ENCODE measurements at regions not wholly inside any gene's neighbourhood (a gene's known extent, or its start where the extent isn't known, plus 50 kb on each side); places are given as distances from the start of the nearest gene placed in this dataset.

GRCh38 chr7:57201895-57202210, 69.6 kb upstream of the ZNF479 start:
- no peak overlapping the region for H3K4ac ChIP-seq (replicated peaks; ENCODE audit: insufficient read length, low read depth, low read length)
- no peak overlapping the region for H4K5ac ChIP-seq (ENCODE audit: insufficient read length, low read depth, low read length)
- H3K14ac ChIP-seq (ENCODE audit: insufficient read length), result no peak overlapping the region
- WGBS, 2 experiments (ENCODE audit: extremely low coverage in 1 of 2, insufficient coverage in 1 of 2, insufficient read length in 1 of 2, insufficient replicate concordance in 2 of 2, low coverage in 1 of 2, low lambda C conversion rate in 2 of 2, missing lambda C conversion rate in 1 of 2), result 91% methylated on average over 7 of the region's 7 CpGs; no CpG with 5 or more reads in 1 of the 2 experiments
- no peaks in the 10 kb centered on the region for H3K36me3 ChIP-seq (ENCODE audit: control insufficient read depth in 2 of 4, insufficient read depth in 4 of 4, low read length in 3 of 4)
- no peak overlapping the region for H3K4me2 ChIP-seq (ENCODE audit: insufficient read depth in 1 of 2, low read depth in 2 of 2, low read length in 2 of 2)
- H2BK15ac ChIP-seq (ENCODE audit: low read length), result no peak overlapping the region
- H3K23ac ChIP-seq (ENCODE audit: insufficient read length), result no peak overlapping the region
- no peaks in the 10 kb centered on the region for H4K20me1 ChIP-seq (replicated peaks in 1 of 2; ENCODE audit: control insufficient read depth in 1 of 2, insufficient read depth in 2 of 2, low read length in 2 of 2)
- H3K79me1 ChIP-seq (ENCODE audit: low read depth, low read length), result no peaks in the 10 kb centered on the region
- CTCF ChIA-PET (ENCODE audit: partially characterized antibody), result no interaction called here
- no peak overlapping the region for H3K27ac ChIP-seq (ENCODE audit: low read depth, low read length)
- no peak overlapping the region for H3K56ac ChIP-seq (replicated peaks; ENCODE audit: insufficient read length, low read depth, low read length)
- no peak for DNase-seq (ENCODE audit: low read depth in 1 of 2, low spot score in 2 of 2)
- H4K91ac ChIP-seq (replicated peaks; ENCODE audit: insufficient read length, low read length), result no peak overlapping the region
- no peak overlapping the region for H2AK5ac ChIP-seq (ENCODE audit: low read depth, low read length)
- H3K27me3 ChIP-seq (replicated peaks in 1 of 4; ENCODE audit: control insufficient read depth in 3 of 4, extremely low read depth in 1 of 4, insufficient read depth in 3 of 4, low read length in 3 of 4), result no peaks in the 10 kb centered on the region
- POLR2A ChIA-PET (ENCODE audit: partially characterized antibody), result no interaction called here
- H2AFZ ChIP-seq (ENCODE audit: low read length), result no peak overlapping the region
- H4K8ac ChIP-seq (ENCODE audit: extremely low read depth, insufficient read depth, low read length), result no peak overlapping the region
- H3K23me2 ChIP-seq (ENCODE audit: low read depth, low read length), result no peaks in the 10 kb centered on the region
- no peak for FAIRE-seq
- H2BK5ac ChIP-seq (ENCODE audit: low read depth, low read length), result no peak overlapping the region
- H2BK120ac ChIP-seq (replicated peaks; ENCODE audit: low read depth, low read length), result no peak overlapping the region
- peaks cover 44 to 68% of the 10 kb centered on the region in 2 experiments for H3K9me3 ChIP-seq (ENCODE audit: insufficient read depth in 2 of 2, low read depth in 1 of 2, low read length in 1 of 2)
- no peak overlapping the region for H2BK20ac ChIP-seq (ENCODE audit: low read length)
- no peak overlapping the region for H3K9ac ChIP-seq (replicated peaks in 1 of 4; ENCODE audit: extremely low read depth in 1 of 4, low read depth in 3 of 4, low read length in 3 of 4)
- H3K4me1 ChIP-seq (replicated peaks in 1 of 4; ENCODE audit: control insufficient read depth in 3 of 4, insufficient read depth in 4 of 4, low read length in 3 of 4), result no peaks in the 10 kb centered on the region
- no peak overlapping the region for H2BK12ac ChIP-seq (ENCODE audit: low read depth, low read length)
- no peak overlapping the region for H3K4me3 ChIP-seq (ENCODE audit: extremely low read depth in 1 of 4, insufficient read depth in 2 of 4, low read depth in 3 of 4, low read length in 4 of 4)
- H3K79me2 ChIP-seq (ENCODE audit: control insufficient read depth in 1 of 2, insufficient read depth in 2 of 2, low read length in 2 of 2), result no peaks in the 10 kb centered on the region
- no peak overlapping the region for H3K18ac ChIP-seq (ENCODE audit: extremely low read depth, low read length)
- no peak for TF ChIP-seq ASH2L (IDR thresholded peaks at IDR 0.05; ENCODE audit: low read length)
- no peak for TF ChIP-seq SRF (IDR thresholded peaks at IDR 0.05; ENCODE audit: low read depth, low read length)
- TF ChIP-seq CHD1 (IDR thresholded peaks at IDR 0.05; ENCODE audit: low read depth, low read length), result no peak
- no peak for TF ChIP-seq CBX8 (IDR thresholded peaks at IDR 0.05; ENCODE audit: borderline replicate concordance, low read depth, low read length)
- no peak for TF ChIP-seq CTCF (IDR thresholded peaks at IDR 0.05; ENCODE audit: control extremely low read depth in 1 of 3, insufficient read depth in 1 of 3, low read depth in 1 of 3, low read length in 3 of 3)
- no peak for TF ChIP-seq POLR2A (IDR thresholded peaks at IDR 0.05; ENCODE audit: control extremely low read depth in 1 of 2, low read depth in 2 of 2, low read length in 2 of 2)
- no peak for TF ChIP-seq BCL11A (IDR thresholded peaks at IDR 0.05; ENCODE audit: low read depth in 2 of 2, low read length in 2 of 2)
- TF ChIP-seq KDM5A (IDR thresholded peaks at IDR 0.05; ENCODE audit: low read length), result no peak
- no peak for TF ChIP-seq ZNF274 (IDR thresholded peaks at IDR 0.05; ENCODE audit: borderline replicate concordance, extremely low read depth, low read length)
- no peak for TF ChIP-seq CBX5 (IDR thresholded peaks at IDR 0.05; ENCODE audit: low read depth, low read length)
- no peak for TF ChIP-seq TEAD4 (IDR thresholded peaks at IDR 0.05; ENCODE audit: low read depth, low read length)
- no peak for TF ChIP-seq RXRA (IDR thresholded peaks at IDR 0.05; ENCODE audit: insufficient read depth, low read depth, low read length)
- no peak for TF ChIP-seq TAF1 (IDR thresholded peaks at IDR 0.05; ENCODE audit: low read depth, low read length)
- no peak for TF ChIP-seq NRF1 (IDR thresholded peaks at IDR 0.05; ENCODE audit: low read depth, low read length)

Measured in H1 (cell line).